Adrenal gland (tissue), 9 donors: ENCODE measurements at regions not wholly inside any gene's neighbourhood (a gene's known extent, or its start where the extent isn't known, plus 50 kb on each side); places are given as distances from the start of the nearest gene placed in this dataset.
"Not testable (repeated sequence)": the region's sequence is repeated elsewhere in the genome, so short reads cannot be mapped to it uniquely, and the experiment has no call there.

ENCODE experiments used
- DNase-seq, 7 donors: peaks; one replicate each; pipeline ENCODE4 v3.0.0-alpha.2; 2019 to 2020
- H3K27ac ChIP-seq, 5 donors: fragments of 200-600 bp; sonication (generic) in 4 of 5; 1 replicate in 3 of 5; 2 replicates in 2 of 5; pipeline versions ENCODE4 v1.5.1 to v1.8.0; 2016 to 2020; ENCODE audit warnings: mild to moderate bottlenecking in 1 of 5
- H3K27me3 ChIP-seq: fragments of 200-600 bp; 2 replicates; pipeline ENCODE4 v1.8.0; 2021
- H3K36me3 ChIP-seq, 2 donors: fragments of 200-600 bp; replicated peaks in 1 of 2; 1 replicate in 1 of 2; 2 replicates in 1 of 2; pipeline versions ENCODE4 v1.5.1 to v1.8.0; 2018 to 2022
- H3K4me1 ChIP-seq, 2 donors: fragments of 200-600 bp; replicated peaks in 1 of 2; 1 replicate in 1 of 2; 2 replicates in 1 of 2; pipeline versions ENCODE4 v1.5.1 to v1.8.0; 2018 to 2021
- H3K4me3 ChIP-seq, 4 donors: fragments of 200-600 bp; sonication (generic) in 3 of 4; one replicate each; pipeline ENCODE4 v1.5.1; 2016 to 2018
- H3K9me3 ChIP-seq, 3 donors: fragments of 200-600 bp; sonication (generic) in 1 of 3; replicated peaks in 1 of 3; 1 replicate in 2 of 3; 2 replicates in 1 of 3; pipeline versions ENCODE4 v1.5.1 to v1.8.0; 2016 to 2021
- POLR2A ChIP-seq, 2 donors: fragments of 450-650 bp; IDR thresholded peaks; one replicate each; pipeline ENCODE4 v1.6.1; 2017; ENCODE audit warnings: antibody characterized with exemption in 2 of 2, mild to moderate bottlenecking in 2 of 2, moderate library complexity in 1 of 2
- WGBS, 4 donors: extraction: QIAGEN DNeasy Blood & Tissue Kit in 2 of 4; methylation state at CpG; one replicate each; pipeline versions ENCODE4 v1.1.5 to v1.1.7; 2013 to 2017; 5-methylcytosine and 5-hydroxymethylcytosine counted together
- intact Hi-C, 2 donors: fragments of 100-400 bp; cut with DNase I; formaldehyde crosslinking; loops; one replicate each; pipeline versions ENCODE4 v1.14.1 to v1.15.0; 2022 to 2023
- TF ChIP-seq, protein P1 (sequence below), 6 experiments: fragments of 450-650 bp in 4 of 6; fragments of 200-600 bp in 2 of 6; sonication (generic) in 1 of 6; IDR thresholded peaks; 1 replicate in 5 of 6; 2 replicates in 1 of 6; pipeline versions ENCODE4 v1.5.1 to v1.8.0; 2016 to 2021; ENCODE audit warnings: antibody characterized with exemption in 6 of 6, mild to moderate bottlenecking in 2 of 6, moderate library complexity in 1 of 6
- donor health status: healthy with polysubstance abuse.
- donor health status: Bipolar disorder and iron deficiency.
- donor health status: DM: yes; HTN: yes; CAD: no.
- donor health status: DM: no; HTN: no; CAD: no.
- donor health status: DM: no; HTN: no; CAD: no.

DNA sequence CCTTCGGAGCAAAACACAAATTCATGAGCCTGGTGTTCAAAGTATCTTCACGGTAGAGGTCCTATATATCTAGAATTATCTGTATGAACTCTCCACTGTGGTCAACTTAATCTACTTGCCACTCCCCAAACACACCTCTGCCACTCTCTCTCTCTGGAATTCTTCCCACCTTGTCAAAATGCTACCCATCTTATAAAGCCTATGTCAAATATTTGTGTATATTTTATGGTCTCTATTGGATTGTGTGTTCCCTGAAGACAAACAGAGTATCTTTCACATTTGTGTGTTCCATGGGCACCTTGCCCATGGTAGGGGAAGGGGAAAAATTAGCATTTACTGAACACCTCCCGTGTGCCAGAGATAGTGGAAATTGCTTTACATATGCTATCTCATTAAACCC lies 83.2 kb upstream of the ATL2 start:
- 93 to 100% (median 96%) methylated on average over 3 of the region's 3 CpGs for WGBS, 4 donors
- intact Hi-C loops: no loop called here

DNA sequence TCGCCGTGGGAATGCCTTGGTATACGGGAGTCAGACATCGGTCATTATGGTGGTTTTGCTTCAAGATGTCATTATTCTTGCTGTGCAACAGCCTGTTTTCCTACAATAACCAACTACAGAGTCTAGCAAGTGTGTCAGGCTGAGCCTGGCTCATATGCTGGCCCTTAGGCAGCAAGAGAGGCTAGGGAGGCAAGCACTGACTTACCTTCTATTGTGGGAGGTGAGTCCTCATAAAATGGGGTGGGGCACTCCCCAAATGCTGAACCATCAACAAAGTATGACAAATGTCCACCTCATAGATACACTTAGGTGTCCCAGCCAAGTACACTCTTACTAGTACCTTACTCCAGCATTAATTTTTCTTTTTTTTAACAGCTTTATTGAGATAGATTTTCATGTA lies 77.0 kb upstream of the ATL2 start:
- DNase-seq: no peak
- Histone ChIP-seq H3K36me3 (no peaks in the 10 kb centered on the region), H3K27ac (no peak overlapping the region), H3K4me3 (no peak overlapping the region), H3K4me1 (no peaks in the 10 kb centered on the region), H3K27me3 (no peaks in the 10 kb centered on the region), H3K9me3 (no peaks in the 10 kb centered on the region)
- WGBS, 4 donors: 91 to 100% (median 94%) methylated on average over 4 of the region's 4 CpGs
- TF ChIP-seq, protein P1, sequence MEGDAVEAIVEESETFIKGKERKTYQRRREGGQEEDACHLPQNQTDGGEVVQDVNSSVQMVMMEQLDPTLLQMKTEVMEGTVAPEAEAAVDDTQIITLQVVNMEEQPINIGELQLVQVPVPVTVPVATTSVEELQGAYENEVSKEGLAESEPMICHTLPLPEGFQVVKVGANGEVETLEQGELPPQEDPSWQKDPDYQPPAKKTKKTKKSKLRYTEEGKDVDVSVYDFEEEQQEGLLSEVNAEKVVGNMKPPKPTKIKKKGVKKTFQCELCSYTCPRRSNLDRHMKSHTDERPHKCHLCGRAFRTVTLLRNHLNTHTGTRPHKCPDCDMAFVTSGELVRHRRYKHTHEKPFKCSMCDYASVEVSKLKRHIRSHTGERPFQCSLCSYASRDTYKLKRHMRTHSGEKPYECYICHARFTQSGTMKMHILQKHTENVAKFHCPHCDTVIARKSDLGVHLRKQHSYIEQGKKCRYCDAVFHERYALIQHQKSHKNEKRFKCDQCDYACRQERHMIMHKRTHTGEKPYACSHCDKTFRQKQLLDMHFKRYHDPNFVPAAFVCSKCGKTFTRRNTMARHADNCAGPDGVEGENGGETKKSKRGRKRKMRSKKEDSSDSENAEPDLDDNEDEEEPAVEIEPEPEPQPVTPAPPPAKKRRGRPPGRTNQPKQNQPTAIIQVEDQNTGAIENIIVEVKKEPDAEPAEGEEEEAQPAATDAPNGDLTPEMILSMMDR (IDR thresholded peaks at IDR 0.05): no peak
- TF ChIP-seq POLR2A (IDR thresholded peaks at IDR 0.05): no peak
- intact Hi-C loops: loop anchor here in 1 of 2 donors (10.0 kb wide), 1 partner anchor 69 kb away; no protein-coding TSS in a partner anchor

More for the DNA sequence above, 83.2 kb upstream of the ATL2 start:
- Histone ChIP-seq H3K27me3 (no peaks in the 10 kb centered on the region), H3K27ac (no peak overlapping the region), H3K4me3 (no peak overlapping the region), H3K36me3 (no peaks in the 10 kb centered on the region), H3K9me3 (no peaks in the 10 kb centered on the region), H3K4me1 (peaks cover 0 to 3% of the 10 kb centered on the region in 2 donors)
- DNase-seq: no peak
- TF ChIP-seq POLR2A (IDR thresholded peaks at IDR 0.05): no peak
- TF ChIP-seq, protein P1 (IDR thresholded peaks at IDR 0.05): no peak

DNA sequence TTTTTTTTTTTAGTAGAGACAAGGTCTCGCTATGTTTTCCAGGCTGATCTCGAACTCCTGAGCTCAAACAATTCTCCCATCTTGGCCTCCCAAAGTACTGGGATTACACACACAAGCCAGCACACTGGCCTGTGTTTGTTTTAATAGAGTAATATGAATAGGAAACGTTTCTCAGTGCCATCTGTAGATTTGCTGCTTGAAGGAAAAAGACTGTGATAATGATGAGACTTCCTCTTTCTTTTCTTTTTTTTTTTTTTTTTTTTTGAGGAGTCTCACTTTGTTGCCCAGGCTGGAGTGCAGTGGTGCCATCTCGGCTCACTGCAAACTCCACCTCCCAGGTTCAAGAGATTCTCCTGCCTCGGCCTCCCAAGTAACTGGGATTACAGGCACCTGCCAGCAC lies 74.7 kb upstream of the ATL2 start:
- not testable (repeated sequence) for H3K4me3 ChIP-seq, H3K9me3 ChIP-seq, DNase-seq, H3K27ac ChIP-seq, H3K36me3 ChIP-seq, H3K27me3 ChIP-seq, H3K4me1 ChIP-seq
- 82 to 88% (median 85%) methylated on average over 5 of the region's 5 CpGs for WGBS, 4 donors
- intact Hi-C loops: loop anchor here in 1 of 2 donors (10.0 kb wide), 1 partner anchor 67 kb away; no protein-coding TSS in a partner anchor

DNA sequence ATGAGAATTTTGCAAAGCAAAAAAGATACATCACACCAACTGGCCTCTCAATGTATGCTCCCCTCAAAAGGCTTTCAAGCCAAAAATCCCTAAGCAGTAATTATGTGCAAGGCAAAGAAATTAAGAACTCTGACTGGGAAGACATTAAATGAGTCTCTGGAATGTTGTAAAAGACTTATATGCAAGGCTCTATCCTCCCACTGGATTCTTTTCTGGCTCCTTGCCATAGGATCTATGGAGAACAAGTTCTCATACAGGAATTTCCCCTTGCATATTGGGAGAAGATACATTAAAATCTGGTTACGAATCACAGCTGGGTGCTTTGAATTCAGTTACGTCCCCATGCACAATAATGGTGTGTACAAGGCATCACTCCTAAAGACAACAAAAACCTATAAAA lies 73.4 kb upstream of the ATL2 start:
- H3K27ac ChIP-seq: no peak overlapping the region
- intact Hi-C loops: loop anchor here in 1 of 2 donors (10.0 kb wide), 1 partner anchor 66 kb away; no protein-coding TSS in a partner anchor
- H3K4me1 ChIP-seq: no peaks in the 10 kb centered on the region
- 77 to 99% (median 88%) methylated on average over 2 of the region's 2 CpGs for WGBS, 4 donors
- H3K9me3 ChIP-seq: no peaks in the 10 kb centered on the region
- DNase-seq: no peak
- no peak for TF ChIP-seq POLR2A (IDR thresholded peaks at IDR 0.05)
- TF ChIP-seq, protein P1 (IDR thresholded peaks at IDR 0.05): no peak
- H3K4me3 ChIP-seq: no peak overlapping the region
- no peaks in the 10 kb centered on the region for H3K27me3 ChIP-seq
- H3K36me3 ChIP-seq: no peaks in the 10 kb centered on the region

DNA sequence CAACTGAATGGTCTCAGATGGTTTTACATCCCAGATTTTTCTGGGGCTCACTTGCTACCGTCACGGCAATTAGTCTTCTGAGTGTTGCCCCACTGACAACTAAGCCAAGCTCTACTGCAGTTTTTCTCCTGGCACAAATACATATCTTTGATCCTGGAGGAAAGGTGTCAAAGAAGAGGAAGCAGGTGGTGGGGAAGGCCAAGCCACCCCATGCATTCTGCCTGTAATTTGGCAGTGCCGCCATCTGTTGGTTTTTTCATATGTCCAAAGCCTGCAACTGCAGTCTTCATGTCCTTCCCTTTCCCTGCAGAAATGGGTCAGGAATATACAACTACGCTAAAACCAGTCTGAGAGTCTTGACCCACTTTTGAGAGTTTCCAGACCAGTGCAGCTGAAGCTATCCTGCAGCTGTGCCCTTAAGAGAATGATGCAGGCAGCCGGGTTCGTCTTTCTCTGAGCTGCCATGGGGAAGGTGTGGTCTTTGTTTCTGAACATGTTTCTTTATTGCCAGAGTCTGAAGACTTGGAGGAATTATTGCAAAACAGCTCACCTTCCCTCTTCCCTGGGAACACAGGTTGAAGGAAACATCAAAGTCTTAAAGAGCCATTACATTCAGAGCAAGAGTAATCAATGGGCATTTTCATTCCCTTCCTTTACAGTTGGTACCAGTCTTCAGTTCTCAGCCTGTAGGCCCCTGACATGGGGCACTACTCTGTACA lies 71.8 kb upstream of the ATL2 start:
- no peak overlapping the region for H3K4me3 ChIP-seq
- TF ChIP-seq, protein P1 (IDR thresholded peaks at IDR 0.05): no peak
- TF ChIP-seq POLR2A (IDR thresholded peaks at IDR 0.05): no peak
- no peak overlapping the region for H3K27ac ChIP-seq
- no peaks in the 10 kb centered on the region for H3K36me3 ChIP-seq
- intact Hi-C loops: no loop called here
- no peaks in the 10 kb centered on the region for H3K4me1 ChIP-seq
- 78 to 88% (median 83%) methylated on average over 6 of the region's 6 CpGs for WGBS, 4 donors
- DNase-seq: no peak
- H3K9me3 ChIP-seq: no peaks in the 10 kb centered on the region
- no peaks in the 10 kb centered on the region for H3K27me3 ChIP-seq
